ENCODE measurements at regions not wholly inside any gene's neighbourhood (a gene's known extent, or its start where the extent isn't known, plus 50 kb on each side); places are given as distances from the start of the nearest gene placed in this dataset.

DNA sequence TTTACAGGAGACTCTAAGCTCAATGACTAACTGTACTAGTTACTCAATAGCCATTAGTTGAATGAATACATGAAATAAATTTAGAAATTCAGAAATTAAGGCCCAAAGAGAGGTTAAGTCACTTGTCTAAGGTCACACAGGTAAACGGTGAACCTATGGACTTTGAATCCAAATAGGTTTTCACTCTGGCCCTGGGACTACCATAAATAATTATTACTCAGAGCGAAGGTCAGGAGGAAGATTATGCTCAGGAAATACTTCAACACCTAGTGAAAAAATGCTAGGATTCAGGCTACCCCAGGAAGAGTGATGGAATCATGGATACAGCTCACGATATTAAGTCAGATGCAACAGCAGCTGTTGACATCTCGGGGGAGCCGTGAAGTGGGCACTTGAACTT lies 417.4 kb downstream of the GABRG2 start:
- no peaks in the 10 kb centered on the region for H3K79me2 ChIP-seq (replicated peaks; ENCODE audit: insufficient read depth)
- DNase-seq (ENCODE audit: low spot score) = no peak
- no peaks in the 10 kb centered on the region for H3F3A ChIP-seq (replicated peaks; ENCODE audit: low read depth)
- H2AFZ ChIP-seq = no peak overlapping the region
- H3K4me1 Mint-ChIP-seq = no peaks in the 10 kb centered on the region
- ATAC-seq = no peak
- no peaks in the 10 kb centered on the region; the same call in 1 of the 3 replicates for H3K9me3 Mint-ChIP-seq
- H3K4me3 ChIP-seq = no peak overlapping the region
- no peak overlapping the region for H3K27ac ChIP-seq (ENCODE audit: low read depth)
- H3K27ac Mint-ChIP-seq = no peak overlapping the region
- H3K36me3 Mint-ChIP-seq (ENCODE audit: low read depth) = no peaks in the 10 kb centered on the region
- H3K4me2 ChIP-seq = no peak overlapping the region
- no peaks in the 10 kb centered on the region for H3K9me2 ChIP-seq (ENCODE audit: insufficient read depth)
- TF ChIP-seq, protein P1, sequence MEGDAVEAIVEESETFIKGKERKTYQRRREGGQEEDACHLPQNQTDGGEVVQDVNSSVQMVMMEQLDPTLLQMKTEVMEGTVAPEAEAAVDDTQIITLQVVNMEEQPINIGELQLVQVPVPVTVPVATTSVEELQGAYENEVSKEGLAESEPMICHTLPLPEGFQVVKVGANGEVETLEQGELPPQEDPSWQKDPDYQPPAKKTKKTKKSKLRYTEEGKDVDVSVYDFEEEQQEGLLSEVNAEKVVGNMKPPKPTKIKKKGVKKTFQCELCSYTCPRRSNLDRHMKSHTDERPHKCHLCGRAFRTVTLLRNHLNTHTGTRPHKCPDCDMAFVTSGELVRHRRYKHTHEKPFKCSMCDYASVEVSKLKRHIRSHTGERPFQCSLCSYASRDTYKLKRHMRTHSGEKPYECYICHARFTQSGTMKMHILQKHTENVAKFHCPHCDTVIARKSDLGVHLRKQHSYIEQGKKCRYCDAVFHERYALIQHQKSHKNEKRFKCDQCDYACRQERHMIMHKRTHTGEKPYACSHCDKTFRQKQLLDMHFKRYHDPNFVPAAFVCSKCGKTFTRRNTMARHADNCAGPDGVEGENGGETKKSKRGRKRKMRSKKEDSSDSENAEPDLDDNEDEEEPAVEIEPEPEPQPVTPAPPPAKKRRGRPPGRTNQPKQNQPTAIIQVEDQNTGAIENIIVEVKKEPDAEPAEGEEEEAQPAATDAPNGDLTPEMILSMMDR (conservative IDR thresholded peaks at IDR 0.05; ENCODE audit: low read depth in 2 of 2) = no peak
- TF ChIP-seq STAT1 (IDR thresholded peaks at IDR 0.05; ENCODE audit: unreplicated experiment) (no peak), JUNB (IDR thresholded peaks at IDR 0.05; ENCODE audit: unreplicated experiment) (no peak), CREB1 (CRISPR knock-in tag; IDR thresholded peaks at IDR 0.05; ENCODE audit: low read depth) (no peak)
- TF ChIP-seq, protein P2, sequence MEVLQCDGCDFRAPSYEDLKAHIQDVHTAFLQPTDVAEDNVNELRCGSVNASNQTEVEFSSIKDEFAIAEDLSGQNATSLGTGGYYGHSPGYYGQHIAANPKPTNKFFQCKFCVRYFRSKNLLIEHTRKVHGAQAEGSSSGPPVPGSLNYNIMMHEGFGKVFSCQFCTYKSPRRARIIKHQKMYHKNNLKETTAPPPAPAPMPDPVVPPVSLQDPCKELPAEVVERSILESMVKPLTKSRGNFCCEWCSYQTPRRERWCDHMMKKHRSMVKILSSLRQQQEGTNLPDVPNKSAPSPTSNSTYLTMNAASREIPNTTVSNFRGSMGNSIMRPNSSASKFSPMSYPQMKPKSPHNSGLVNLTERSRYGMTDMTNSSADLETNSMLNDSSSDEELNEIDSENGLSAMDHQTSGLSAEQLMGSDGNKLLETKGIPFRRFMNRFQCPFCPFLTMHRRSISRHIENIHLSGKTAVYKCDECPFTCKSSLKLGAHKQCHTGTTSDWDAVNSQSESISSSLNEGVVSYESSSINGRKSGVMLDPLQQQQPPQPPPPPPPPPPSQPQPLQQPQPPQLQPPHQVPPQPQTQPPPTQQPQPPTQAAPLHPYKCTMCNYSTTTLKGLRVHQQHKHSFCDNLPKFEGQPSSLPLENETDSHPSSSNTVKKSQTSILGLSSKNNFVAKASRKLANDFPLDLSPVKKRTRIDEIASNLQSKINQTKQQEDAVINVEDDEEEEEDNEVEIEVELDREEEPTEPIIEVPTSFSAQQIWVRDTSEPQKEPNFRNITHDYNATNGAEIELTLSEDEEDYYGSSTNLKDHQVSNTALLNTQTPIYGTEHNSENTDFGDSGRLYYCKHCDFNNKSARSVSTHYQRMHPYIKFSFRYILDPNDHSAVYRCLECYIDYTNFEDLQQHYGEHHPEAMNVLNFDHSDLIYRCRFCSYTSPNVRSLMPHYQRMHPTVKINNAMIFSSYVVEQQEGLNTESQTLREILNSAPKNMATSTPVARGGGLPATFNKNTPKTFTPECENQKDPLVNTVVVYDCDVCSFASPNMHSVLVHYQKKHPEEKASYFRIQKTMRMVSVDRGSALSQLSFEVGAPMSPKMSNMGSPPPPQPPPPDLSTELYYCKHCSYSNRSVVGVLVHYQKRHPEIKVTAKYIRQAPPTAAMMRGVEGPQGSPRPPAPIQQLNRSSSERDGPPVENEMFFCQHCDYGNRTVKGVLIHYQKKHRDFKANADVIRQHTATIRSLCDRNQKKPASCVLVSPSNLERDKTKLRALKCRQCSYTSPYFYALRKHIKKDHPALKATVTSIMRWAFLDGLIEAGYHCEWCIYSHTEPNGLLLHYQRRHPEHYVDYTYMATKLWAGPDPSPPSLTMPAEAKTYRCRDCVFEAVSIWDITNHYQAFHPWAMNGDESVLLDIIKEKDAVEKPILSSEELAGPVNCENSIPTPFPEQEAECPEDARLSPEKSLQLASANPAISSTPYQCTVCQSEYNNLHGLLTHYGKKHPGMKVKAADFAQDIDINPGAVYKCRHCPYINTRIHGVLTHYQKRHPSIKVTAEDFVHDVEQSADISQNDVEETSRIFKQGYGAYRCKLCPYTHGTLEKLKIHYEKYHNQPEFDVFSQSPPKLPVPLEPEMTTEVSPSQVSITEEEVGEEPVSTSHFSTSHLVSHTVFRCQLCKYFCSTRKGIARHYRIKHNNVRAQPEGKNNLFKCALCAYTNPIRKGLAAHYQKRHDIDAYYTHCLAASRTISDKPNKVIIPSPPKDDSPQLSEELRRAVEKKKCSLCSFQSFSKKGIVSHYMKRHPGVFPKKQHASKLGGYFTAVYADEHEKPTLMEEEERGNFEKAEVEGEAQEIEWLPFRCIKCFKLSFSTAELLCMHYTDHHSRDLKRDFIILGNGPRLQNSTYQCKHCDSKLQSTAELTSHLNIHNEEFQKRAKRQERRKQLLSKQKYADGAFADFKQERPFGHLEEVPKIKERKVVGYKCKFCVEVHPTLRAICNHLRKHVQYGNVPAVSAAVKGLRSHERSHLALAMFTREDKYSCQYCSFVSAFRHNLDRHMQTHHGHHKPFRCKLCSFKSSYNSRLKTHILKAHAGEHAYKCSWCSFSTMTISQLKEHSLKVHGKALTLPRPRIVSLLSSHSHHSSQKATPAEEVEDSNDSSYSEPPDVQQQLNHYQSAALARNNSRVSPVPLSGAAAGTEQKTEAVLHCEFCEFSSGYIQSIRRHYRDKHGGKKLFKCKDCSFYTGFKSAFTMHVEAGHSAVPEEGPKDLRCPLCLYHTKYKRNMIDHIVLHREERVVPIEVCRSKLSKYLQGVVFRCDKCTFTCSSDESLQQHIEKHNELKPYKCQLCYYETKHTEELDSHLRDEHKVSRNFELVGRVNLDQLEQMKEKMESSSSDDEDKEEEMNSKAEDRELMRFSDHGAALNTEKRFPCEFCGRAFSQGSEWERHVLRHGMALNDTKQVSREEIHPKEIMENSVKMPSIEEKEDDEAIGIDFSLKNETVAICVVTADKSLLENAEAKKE (CRISPR knock-in tag; IDR thresholded peaks at IDR 0.05) = no peak
- H3K4me3 Mint-ChIP-seq = no peak overlapping the region
- no peaks in the 10 kb centered on the region for H3K27me3 Mint-ChIP-seq (ENCODE audit: insufficient read depth, low read depth, poor library complexity)
- H4K20me1 ChIP-seq (replicated peaks; ENCODE audit: insufficient read depth) = no peaks in the 10 kb centered on the region
- H3K27me3 ChIP-seq (ENCODE audit: insufficient read depth) = no peaks in the 10 kb centered on the region
- H3K4me1 ChIP-seq (ENCODE audit: insufficient read depth) = no peaks in the 10 kb centered on the region
- H3K36me3 ChIP-seq (ENCODE audit: insufficient read depth) = no peaks in the 10 kb centered on the region

Data from GM23338 (cell line).